CD14-positive monocyte (primary cell): ENCODE measurements at regions not wholly inside any gene's neighbourhood (a gene's known extent, or its start where the extent isn't known, plus 50 kb on each side); places are given as distances from the start of the nearest gene placed in this dataset.

ENCODE experiments used
- DNase-seq, 3 donors: peaks; one replicate each; pipeline ENCODE4 v3.0.0-alpha.2; 2011 to 2022
- H2AFZ ChIP-seq: 2 replicates; pipeline ENCODE4 v1.6.0; 2012; ENCODE audit warnings: mild to moderate bottlenecking, low read depth, low read length, inconsistent platforms; ENCODE audit not compliant: insufficient read depth, poor library complexity, severe bottlenecking
- H3K27ac ChIP-seq, 2 donors: 1 replicate in 1 of 2; 2 replicates in 1 of 2; pipeline ENCODE4 v1.5.1; 2012 to 2013; ENCODE audit warnings: low read length in 2 of 2, control low read depth in 1 of 2, inconsistent platforms in 1 of 2, low read depth in 1 of 2, mild to moderate bottlenecking in 1 of 2
- H3K27me3 ChIP-seq, 2 donors: one replicate each; pipeline versions ENCODE4 v1.6.0 to v1.6.1; 2011 to 2013; ENCODE audit warnings: low read length in 2 of 2; ENCODE audit not compliant: control insufficient read depth in 2 of 2, insufficient read depth in 2 of 2
- H3K36me3 ChIP-seq, 2 donors: replicated peaks in 1 of 2; 1 replicate in 1 of 2; 2 replicates in 1 of 2; pipeline versions ENCODE4 v1.5.1 to v1.6.1; 2012 to 2013; ENCODE audit warnings: low read length in 2 of 2, control low read depth in 1 of 2, inconsistent platforms in 1 of 2, mild to moderate bottlenecking in 1 of 2; ENCODE audit not compliant: insufficient read depth in 2 of 2, control insufficient read depth in 1 of 2
- H3K4me1 ChIP-seq, 2 donors: 1 replicate in 1 of 2; 2 replicates in 1 of 2; pipeline versions ENCODE4 v1.5.1 to v1.6.1; 2012 to 2013; ENCODE audit warnings: low read length in 2 of 2, control low read depth in 1 of 2, inconsistent platforms in 1 of 2, mild to moderate bottlenecking in 1 of 2, moderate library complexity in 1 of 2; ENCODE audit not compliant: insufficient read depth in 2 of 2, control insufficient read depth in 1 of 2
- H3K4me2 ChIP-seq: replicated peaks from 2 replicates; pipeline ENCODE3; 2012; ENCODE audit warnings: low read length, moderate library complexity, mild to moderate bottlenecking; ENCODE audit not compliant: poor library complexity, severe bottlenecking; ENCODE audit errors: extremely low read depth
- H3K4me3 ChIP-seq, 3 experiments: fragments of 200-600 bp in 1 of 3; sonication (generic) in 1 of 3; replicated peaks in 1 of 3; 1 replicate in 2 of 3; 2 replicates in 1 of 3; pipeline ENCODE4 v1.5.1; 2011 to 2013; ENCODE audit warnings: low read length in 3 of 3, mild to moderate bottlenecking in 3 of 3, control low read depth in 2 of 3, low read depth in 2 of 3, inconsistent platforms in 1 of 3, moderate library complexity in 1 of 3
- H3K79me2 ChIP-seq: 2 replicates; pipeline ENCODE4 v1.6.0; 2012; ENCODE audit warnings: mild to moderate bottlenecking, control low read depth, inconsistent platforms, low read length, moderate library complexity; ENCODE audit not compliant: insufficient read depth
- H3K9ac ChIP-seq: 2 replicates; pipeline ENCODE4 v1.6.0; 2017; ENCODE audit warnings: low read length, mild to moderate bottlenecking; ENCODE audit not compliant: insufficient read depth, poor library complexity, severe bottlenecking
- H3K9me3 ChIP-seq, 2 donors: replicated peaks in 1 of 2; 1 replicate in 1 of 2; 2 replicates in 1 of 2; pipeline versions ENCODE4 v1.5.1 to v1.6.1; 2012 to 2013; ENCODE audit warnings: low read length in 2 of 2, control low read depth in 1 of 2; ENCODE audit not compliant: control insufficient read depth in 1 of 2, insufficient read depth in 1 of 2
- H4K20me1 ChIP-seq: 2 replicates; pipeline ENCODE4 v1.6.0; 2012; ENCODE audit warnings: mild to moderate bottlenecking, low read length, control low read depth, moderate library complexity; ENCODE audit not compliant: insufficient read depth
- H3K27ac Mint-ChIP-seq, 7 donors: one replicate each; pipeline ENCODE4 v1.8.0; 2020; ENCODE audit warnings: mild to moderate bottlenecking in 7 of 7, mixed read lengths in 7 of 7, moderate library complexity in 6 of 7, inconsistent platforms in 2 of 7
- H3K27me3 Mint-ChIP-seq, 3 donors: one replicate each; pipeline ENCODE4 v1.8.0; 2021 to 2022; ENCODE audit warnings: low read depth in 3 of 3, mild to moderate bottlenecking in 3 of 3, mixed read lengths in 3 of 3, moderate library complexity in 3 of 3, inconsistent platforms in 1 of 3
- H3K36me3 Mint-ChIP-seq, 2 donors: one replicate each; pipeline ENCODE4 v1.8.0; 2020; ENCODE audit warnings: mixed read lengths in 2 of 2, inconsistent platforms in 1 of 2, mild to moderate bottlenecking in 1 of 2
- H3K4me1 Mint-ChIP-seq: one replicate; pipeline ENCODE4 v1.8.0; 2020; ENCODE audit warnings: mild to moderate bottlenecking, mixed read lengths
- H3K4me3 Mint-ChIP-seq, 2 donors: one replicate each; pipeline ENCODE4 v1.8.0; 2020; ENCODE audit warnings: mild to moderate bottlenecking in 2 of 2, mixed read lengths in 2 of 2, moderate library complexity in 1 of 2
- H3K9me3 Mint-ChIP-seq, 7 donors: one replicate each; pipeline ENCODE4 v1.8.0; 2020 to 2022; ENCODE audit warnings: mixed read lengths in 7 of 7, mild to moderate bottlenecking in 6 of 7, moderate library complexity in 6 of 7, inconsistent platforms in 2 of 7
- CTCF ChIP-seq: fragments of 200-600 bp; IDR thresholded peaks from one replicate; pipeline ENCODE4 v1.8.0; 2022; ENCODE audit warnings: antibody characterized with exemption, mild to moderate bottlenecking
- WGBS: methylation state at CpG from one replicate; pipeline ENCODE4 v1.1.5; 2013; ENCODE audit warnings: missing lambda C conversion rate; ENCODE audit not compliant: insufficient coverage; 5-methylcytosine and 5-hydroxymethylcytosine counted together
- intact Hi-C, 2 donors: fragments of 100-400 bp; cut with micrococcal nuclease; formaldehyde crosslinking; loops; one replicate each; pipeline versions ENCODE4 v1.15.0 to v1.15.1; 2023

GRCh38 chr11:23673366-23673765 lies 813.1 kb upstream of the CCDC179 start:
- H2AFZ ChIP-seq: no peak overlapping the region
- DNase-seq: no peak
- TF ChIP-seq CTCF: no peak
- intact Hi-C loops: no loop called here
- no peak overlapping the region for H3K4me3 ChIP-seq
- H3K36me3 Mint-ChIP-seq: no peaks in the 10 kb centered on the region
- H3K36me3 ChIP-seq: no peaks in the 10 kb centered on the region
- no peak overlapping the region for H3K4me3 Mint-ChIP-seq
- H3K79me2 ChIP-seq: no peaks in the 10 kb centered on the region
- H3K9me3 Mint-ChIP-seq: peaks cover 0 to 2% (median 0%) of the 10 kb centered on the region in 7 donors
- H4K20me1 ChIP-seq: no peaks in the 10 kb centered on the region
- H3K27ac ChIP-seq: no peak overlapping the region
- H3K9me3 ChIP-seq: no peaks in the 10 kb centered on the region
- H3K4me2 ChIP-seq: no peak overlapping the region
- H3K9ac ChIP-seq: no peak overlapping the region
- no peaks in the 10 kb centered on the region for H3K4me1 ChIP-seq
- H3K27ac Mint-ChIP-seq: no peak overlapping the region
- no peaks in the 10 kb centered on the region for H3K27me3 Mint-ChIP-seq
- H3K4me1 Mint-ChIP-seq: no peaks in the 10 kb centered on the region
- no peaks in the 10 kb centered on the region for H3K27me3 ChIP-seq
- WGBS: no CpG with 5 or more reads among the region's 1 CpG

- Mint-ChIP-seq H3K4me3 (no peak overlapping the region), H3K27ac (no peak overlapping the region), H3K27me3 (no peaks in the 10 kb centered on the region), H3K9me3 (peaks cover 0 to 3% (median 0%) of the 10 kb centered on the region in 7 donors), H3K4me1 (no peaks in the 10 kb centered on the region), H3K36me3 (no peaks in the 10 kb centered on the region)
- Histone ChIP-seq H3K27me3 (no peaks in the 10 kb centered on the region), H3K9me3 (peaks cover 0 to 5% of the 10 kb centered on the region in 2 donors), H3K79me2 (no peaks in the 10 kb centered on the region), H3K9ac (no peak overlapping the region), H3K4me3 (no peak overlapping the region), H3K27ac (no peak overlapping the region), H4K20me1 (no peaks in the 10 kb centered on the region), H3K4me2 (no peak overlapping the region), H3K4me1 (no peaks in the 10 kb centered on the region), H3K36me3 (no peaks in the 10 kb centered on the region), H2AFZ (no peak overlapping the region)
- intact Hi-C loops: no loop called here
- no peak for DNase-seq
- no peak for TF ChIP-seq CTCF
Observed at GRCh38 chr11:23674866-23675265, 814.6 kb upstream of the CCDC179 start.
